K562 (cell line): ENCODE measurements at regions not wholly inside any gene's neighbourhood (a gene's known extent, or its start where the extent isn't known, plus 50 kb on each side); places are given as distances from the start of the nearest gene placed in this dataset.

ENCODE experiments used
- ATAC-seq: fragments of 200-7000 bp; cut with Tn5 transposase; 3 replicates; pipeline ENCODE4 v1.9.1; 2020; ENCODE audit warnings: moderate library complexity
- BruUV-seq: library from RNA; stranded (reverse); fragments of 400-500 nt; replicated peaks from 2 replicates; lab custom pipeline; 2021; lab: Mats Ljungman, UMichigan
- CTCF ChIA-PET: fragments of 300-600 bp; formaldehyde crosslinking; extraction: SDS; loops from one replicate; lab custom pipeline; 2021; ENCODE audit warnings: low intra/inter-chr PET ratio; lab: Yijun Ruan, JAX
- POLR2A ChIA-PET: fragments of 300-600, 350-650 bp; sonication (Branson Sonifier 250); formaldehyde crosslinking; extraction: SDS; loops from one replicate; lab custom pipeline; 2021; ENCODE audit warnings: antibody characterized with exemption, inconsistent platforms; lab: Yijun Ruan, JAX
- DNase-seq, 4 experiments: peaks; one replicate each; pipeline versions ENCODE4 v3.0.0 to v3.0.0-alpha.2; 2011 to 2018; ENCODE audit warnings: low spot score in 3 of 4, mixed read lengths in 3 of 4; ENCODE audit errors: extremely low read depth in 1 of 4
- FAIRE-seq: peaks from 2 replicates; lab custom pipeline; 2011; peaks lifted over from hg19 to GRCh38; lab: Jason Lieb, UNC
- H2AFZ ChIP-seq: 2 replicates; pipeline ENCODE4 v1.6.0; 2011; ENCODE audit warnings: low read depth, low read length, control low read depth, inconsistent platforms
- H3K27ac ChIP-seq: fragments of 200-600 bp; 3 replicates; pipeline ENCODE4 v1.8.0; 2011; ENCODE audit warnings: low read depth, mild to moderate bottlenecking, control low read depth, inconsistent platforms, low read length, moderate library complexity, mixed read lengths; ENCODE audit errors: extremely low read depth
- H3K27me3 ChIP-seq, 2 experiments: fragments of 300-600 bp in 1 of 2; 2 replicates in 1 of 2; 3 replicates in 1 of 2; pipeline versions ENCODE4 v1.6.0 to v1.8.0; 2011; ENCODE audit warnings: inconsistent platforms in 2 of 2, low read length in 2 of 2, mild to moderate bottlenecking in 1 of 2, mixed read lengths in 1 of 2, moderate library complexity in 1 of 2; ENCODE audit not compliant: control insufficient read depth in 2 of 2, insufficient read depth in 2 of 2
- H3K36me3 ChIP-seq: fragments of 300-600 bp; 3 replicates; pipeline ENCODE4 v1.8.0; 2011; ENCODE audit warnings: mild to moderate bottlenecking, low read length, inconsistent platforms; ENCODE audit not compliant: control insufficient read depth, insufficient read depth
- H3K4me1 ChIP-seq, 2 experiments: fragments of 200-600 bp in 1 of 2; replicated peaks in 1 of 2; 2 replicates in 1 of 2; 3 replicates in 1 of 2; pipeline versions ENCODE4 v1.5.1 to v1.8.0; 2011; ENCODE audit warnings: inconsistent platforms in 2 of 2, low read length in 2 of 2, mild to moderate bottlenecking in 1 of 2, mixed read lengths in 1 of 2, moderate library complexity in 1 of 2; ENCODE audit not compliant: control insufficient read depth in 2 of 2, insufficient read depth in 2 of 2
- H3K4me2 ChIP-seq: 2 replicates; pipeline ENCODE4 v1.6.1; 2011; ENCODE audit warnings: low read length, control low read depth, inconsistent platforms, mixed read lengths; ENCODE audit not compliant: insufficient read depth
- H3K4me3 ChIP-seq: fragments of 200-600 bp; sonication (generic), shearing (Covaris generic); 2 replicates; pipeline ENCODE4 v1.5.1; 2016; ENCODE audit warnings: control low read depth, inconsistent platforms
- H3K79me2 ChIP-seq: fragments of 200-600 bp; 3 replicates; pipeline ENCODE4 v1.8.0; 2011; ENCODE audit warnings: low read length, inconsistent platforms; ENCODE audit not compliant: control insufficient read depth, insufficient read depth
- H3K9ac ChIP-seq, 2 experiments: 2 replicates each; pipeline versions ENCODE4 v1.6.0 to v1.6.1; 2011; ENCODE audit warnings: low read depth in 2 of 2, low read length in 2 of 2, control low read depth in 1 of 2, inconsistent platforms in 1 of 2, mild to moderate bottlenecking in 1 of 2, mixed read lengths in 1 of 2; ENCODE audit not compliant: insufficient read depth in 1 of 2
- H3K9me1 ChIP-seq: one replicate; pipeline ENCODE4 v1.6.0; 2011; ENCODE audit warnings: inconsistent platforms, mild to moderate bottlenecking, low read length, moderate library complexity; ENCODE audit not compliant: control insufficient read depth, insufficient read depth
- H3K9me3 ChIP-seq: replicated peaks from 2 replicates; pipeline ENCODE4 v1.5.1; 2011; ENCODE audit warnings: low read depth, low read length, inconsistent platforms; ENCODE audit not compliant: control insufficient read depth, insufficient read depth
- H4K20me1 ChIP-seq: replicated peaks from 2 replicates; pipeline ENCODE4 v1.6.1; 2011; ENCODE audit warnings: low read length, inconsistent platforms, mixed read lengths; ENCODE audit not compliant: control insufficient read depth, insufficient read depth
- CBX3 ChIP-seq, 2 experiments: IDR thresholded peaks; 1 replicate in 1 of 2; 2 replicates in 1 of 2; pipeline ENCODE4 v1.6.1; 2012; ENCODE audit warnings: inconsistent platforms in 2 of 2, low read length in 2 of 2, borderline replicate concordance in 1 of 2, control low read depth in 1 of 2
- FUS ChIP-seq: fragments of 200-400 bp; formaldehyde crosslinking; optimal IDR thresholded peaks from 2 replicates; pipeline ENCODE3; 2017; ENCODE audit warnings: low read depth, low read length
- SAFB ChIP-seq: fragments of 200-400 bp; formaldehyde crosslinking; IDR thresholded peaks from 2 replicates; pipeline ENCODE4 v1.6.1; 2017; ENCODE audit warnings: low read depth, low read length, borderline replicate concordance
- SRF ChIP-seq, 2 experiments: fragments of 250-450, 450-650 bp in 1 of 2; sonication (Bioruptor Pico) in 1 of 2; sonication (generic) in 1 of 2; formaldehyde crosslinking; IDR thresholded peaks; 2 replicates each; pipeline versions ENCODE4 v1.5.0 to v1.5.1; 2020 to 2022; ENCODE audit warnings: mild to moderate bottlenecking in 1 of 2, missing genetic modification reagents in 1 of 2
- TRIM24 ChIP-seq, 2 experiments: fragments of 450-650 bp; IDR thresholded peaks; 2 replicates each; pipeline ENCODE4 v1.6.1; 2016
- TRIM28 ChIP-seq: fragments of 450-650 bp; IDR thresholded peaks from 2 replicates; pipeline ENCODE4 v1.6.1; 2017
- ZNF445 ChIP-seq: fragments of 250-450 bp; sonication (Bioruptor Pico); IDR thresholded peaks from 2 replicates; pipeline ENCODE4 v1.4.0; 2020; ENCODE audit warnings: low read depth, mild to moderate bottlenecking, moderate library complexity
- WGBS: fragments of 100-300 bp; shearing (Covaris generic); methylation state at CpG from one replicate; pipeline ENCODE4 v1.1.6; 2016; ENCODE audit warnings: low coverage, mixed read lengths; ENCODE audit not compliant: insufficient coverage; ENCODE audit errors: missing lambda C conversion rate; 5-methylcytosine and 5-hydroxymethylcytosine counted together
- in situ Hi-C: fragments of 300-500 bp; cut with MboI; formaldehyde crosslinking; loops from 4 replicates; pipeline ENCODE4 v1.15.0; 2018; ENCODE audit warnings: inconsistent platforms, mixed read lengths
- intact Hi-C: fragments of 100-400 bp; cut with micrococcal nuclease; formaldehyde crosslinking; loops from 2 replicates; pipeline ENCODE4 v1.14.2; 2022

- in situ Hi-C loops = no loop called here
- ATAC-seq = no peak
- Histone ChIP-seq H2AFZ (no peak overlapping the region), H3K27ac (no peak overlapping the region), H3K27me3 (no peaks in the 10 kb centered on the region), H3K4me1 (no peaks in the 10 kb centered on the region), H4K20me1 (no peaks in the 10 kb centered on the region), H3K4me2 (no peak overlapping the region), H3K4me3 (no peak overlapping the region), H3K9me3 (peaks cover 19% of the 10 kb centered on the region), H3K79me2 (no peaks in the 10 kb centered on the region), H3K9me1 (no peaks in the 10 kb centered on the region), H3K9ac (no peak overlapping the region), H3K36me3 (peaks cover 6% of the 10 kb centered on the region; the same call in 1 of the 3 replicates)
- POLR2A ChIA-PET = no interaction called here
- no peak for DNase-seq
- BruUV-seq = no TSS peak
- intact Hi-C loops = no loop called here
- FAIRE-seq = no peak
- no peak for TF ChIP-seq SRF (CRISPR knock-in tag; IDR thresholded peaks at IDR 0.05)
- peak; percentile 75; the same call in 1 of the 2 replicates for TF ChIP-seq ZNF445 (CRISPR knock-in tag)
- peak in 1 of 2 experiments; percentile 56; a peak in 1 of 3 replicates for TF ChIP-seq CBX3 (IDR thresholded peaks at IDR 0.05; ENCODE audit: borderline replicate concordance in 1 of 2, low read length in 2 of 2)
- TF ChIP-seq TRIM24 (IDR thresholded peaks at IDR 0.05) = peak in 1 of 2 experiments; percentile 55; a peak in 1 of 4 replicates
- TF ChIP-seq TRIM28 = peak; percentile 75
- TF ChIP-seq SAFB = no peak
- TF ChIP-seq FUS = no peak
- 69% methylated on average over 5 of the region's 5 CpGs for WGBS
- CTCF ChIA-PET = no interaction called here
Observed at GRCh38 chr5:132130918-132131715, 57.5 kb downstream of the CSF2 start.
